Endothelial cell of umbilical vein (primary cell): ENCODE measurements at regions not wholly inside any gene's neighbourhood (a gene's known extent, or its start where the extent isn't known, plus 50 kb on each side); places are given as distances from the start of the nearest gene placed in this dataset.

Experiments
- BruUV-seq: library from RNA; stranded (reverse); fragments of 400-500 nt; replicated peaks from 2 replicates; lab custom pipeline; 2021; lab: Mats Ljungman, UMichigan
- CTCF ChIA-PET: fragments of 300-600, 350-600 bp; sonication (Branson Sonifier 250); formaldehyde crosslinking; loops from one replicate; lab custom pipeline; 2021; ENCODE audit warnings: antibody characterized with exemption, inconsistent platforms; lab: Charles Lee
- POLR2A ChIA-PET: fragments of 300-600, 350-600 bp; sonication (Branson Sonifier 250); formaldehyde crosslinking; loops from one replicate; lab custom pipeline; 2021; ENCODE audit warnings: antibody characterized with exemption, inconsistent platforms; lab: Charles Lee
- DNase-seq: peaks from one replicate; pipeline ENCODE4 v3.0.0-alpha.2; 2011; ENCODE audit warnings: low read depth, low spot score
- FAIRE-seq: peaks from 2 replicates; lab custom pipeline; 2011; peaks lifted over from hg19 to GRCh38; lab: Jason Lieb, UNC
- H2AFZ ChIP-seq: 2 replicates; pipeline ENCODE4 v1.6.0; 2012; ENCODE audit warnings: low read depth, low read length, control low read depth, inconsistent platforms
- H3K27ac ChIP-seq: 2 replicates; pipeline ENCODE4 v1.5.1; 2011; ENCODE audit warnings: low read depth, mild to moderate bottlenecking, control low read depth, low read length, moderate library complexity; ENCODE audit not compliant: insufficient read depth
- H3K27me3 ChIP-seq, 2 experiments: 2 replicates each; pipeline versions ENCODE4 v1.6.0 to v1.6.1; 2011; ENCODE audit warnings: low read length in 2 of 2, mixed read lengths in 1 of 2; ENCODE audit not compliant: control insufficient read depth in 2 of 2, insufficient read depth in 2 of 2
- H3K36me3 ChIP-seq, 2 experiments: 2 replicates in 1 of 2; 3 replicates in 1 of 2; pipeline ENCODE4 v1.5.1; 2011; ENCODE audit warnings: low read length in 2 of 2, mild to moderate bottlenecking in 1 of 2, moderate library complexity in 1 of 2; ENCODE audit not compliant: control insufficient read depth in 2 of 2, insufficient read depth in 2 of 2; ENCODE audit errors: extremely low read depth in 1 of 2
- H3K4me1 ChIP-seq: 3 replicates; pipeline ENCODE4 v1.5.1; 2011; ENCODE audit warnings: mild to moderate bottlenecking, low read length; ENCODE audit not compliant: control insufficient read depth, insufficient read depth; ENCODE audit errors: extremely low read depth
- H3K4me2 ChIP-seq: 2 replicates; pipeline ENCODE4 v1.6.1; 2011; ENCODE audit warnings: low read length, control low read depth, mixed read lengths; ENCODE audit not compliant: insufficient read depth
- H3K4me3 ChIP-seq, 3 experiments: fragments of 200-600 bp in 1 of 3; sonication (generic), shearing (Covaris generic) in 1 of 3; replicated peaks in 1 of 3; 2 replicates each; pipeline ENCODE4 v1.5.1; 2011 to 2016; ENCODE audit warnings: control low read depth in 3 of 3, low read length in 3 of 3, mild to moderate bottlenecking in 2 of 3, inconsistent platforms in 1 of 3, low read depth in 1 of 3, moderate library complexity in 1 of 3; ENCODE audit not compliant: insufficient read depth in 1 of 3
- H3K79me2 ChIP-seq: 2 replicates; pipeline ENCODE4 v1.6.0; 2012; ENCODE audit warnings: low read length, inconsistent platforms; ENCODE audit not compliant: control insufficient read depth, insufficient read depth
- H3K9ac ChIP-seq: replicated peaks from 2 replicates; pipeline ENCODE3; 2011; ENCODE audit warnings: low read length, control low read depth; ENCODE audit not compliant: insufficient read depth; ENCODE audit errors: extremely low read depth
- H3K9me1 ChIP-seq: replicated peaks from 3 replicates; pipeline ENCODE4 v1.6.0; 2011; ENCODE audit warnings: mild to moderate bottlenecking, low read length; ENCODE audit not compliant: control insufficient read depth, insufficient read depth; ENCODE audit errors: extremely low read depth
- H3K9me3 ChIP-seq: replicated peaks from 2 replicates; pipeline ENCODE4 v1.5.1; 2012; ENCODE audit warnings: low read length, inconsistent platforms; ENCODE audit not compliant: control insufficient read depth, insufficient read depth
- H4K20me1 ChIP-seq: replicated peaks from 2 replicates; pipeline ENCODE3; 2011; ENCODE audit warnings: mild to moderate bottlenecking, low read length; ENCODE audit not compliant: control insufficient read depth, insufficient read depth; ENCODE audit errors: extremely low read depth
- CTCF ChIP-seq, 2 donors: IDR thresholded peaks; 1 replicate in 1 of 2; 2 replicates in 1 of 2; pipeline ENCODE4 v1.5.1; 2011; ENCODE audit warnings: low read length in 2 of 2, mild to moderate bottlenecking in 2 of 2, moderate library complexity in 2 of 2, control low read depth in 1 of 2, inconsistent platforms in 1 of 2, low read depth in 1 of 2; ENCODE audit not compliant: insufficient read depth in 1 of 2; ENCODE audit errors: extremely low read depth in 1 of 2
- EZH2 ChIP-seq: IDR thresholded peaks from 2 replicates; pipeline ENCODE4 v1.6.1; 2012; ENCODE audit warnings: borderline replicate concordance, low read depth, mild to moderate bottlenecking, moderate library complexity, low read length, inconsistent platforms; ENCODE audit not compliant: severe bottlenecking
- FOS ChIP-seq: IDR thresholded peaks from 2 replicates; pipeline ENCODE4 v1.6.1; 2011; ENCODE audit warnings: mild to moderate bottlenecking, low read length, moderate library complexity, borderline replicate concordance; ENCODE audit not compliant: insufficient read depth
- GATA2 ChIP-seq: IDR thresholded peaks from 2 replicates; pipeline ENCODE4 v1.7.0; 2011; ENCODE audit warnings: low read depth, mild to moderate bottlenecking, moderate library complexity, mixed read lengths, low read length; ENCODE audit not compliant: insufficient read length, insufficient read depth
- JUN ChIP-seq: IDR thresholded peaks from 2 replicates; pipeline ENCODE4 v1.6.1; 2011; ENCODE audit warnings: borderline replicate concordance, low read depth; ENCODE audit not compliant: insufficient read length, insufficient read depth
- MYC ChIP-seq: IDR thresholded peaks from one replicate; pipeline ENCODE4 v1.6.1; 2011; ENCODE audit warnings: mild to moderate bottlenecking, low read depth, low read length
- POLR2A ChIP-seq: IDR thresholded peaks from 2 replicates; pipeline ENCODE4 v1.6.1; 2012; ENCODE audit warnings: low read depth, mild to moderate bottlenecking, control low read depth, low read length
- POLR2AphosphoS5 ChIP-seq: IDR thresholded peaks from 2 replicates; pipeline ENCODE4 v1.6.1; 2012; ENCODE audit warnings: low read depth, mild to moderate bottlenecking, control low read depth, low read length, moderate library complexity; ENCODE audit not compliant: insufficient read depth
- dilution Hi-C: fragments of 300-500 bp; cut with MboI; formaldehyde crosslinking; loops from one replicate; pipeline ENCODE4 v1.15.0; 2019; ENCODE audit warnings: low sequenced_read_pairs; ENCODE audit not compliant: extremely low pct_ligation_motif_present
- intact Hi-C: fragments of 100-400 bp; cut with micrococcal nuclease; formaldehyde crosslinking; loops from one replicate; pipeline ENCODE4 v1.10.0; 2022
- TF ChIP-seq, protein P1 (sequence below): IDR thresholded peaks from 2 replicates; pipeline ENCODE4 v1.6.1; 2011; ENCODE audit not compliant: insufficient read depth, insufficient read length

GRCh38 chr1:58338081-58338480, 208.4 kb downstream of the OMA1 start:
- no peak overlapping the region for H3K9ac ChIP-seq
- no peaks in the 10 kb centered on the region for H3K4me1 ChIP-seq
- FAIRE-seq (no peak), DNase-seq (no peak)
- H3K4me3 ChIP-seq = no peak overlapping the region
- no peak overlapping the region for H3K27ac ChIP-seq
- H3K9me3 ChIP-seq = no peaks in the 10 kb centered on the region
- no peaks in the 10 kb centered on the region for H3K79me2 ChIP-seq
- H3K4me2 ChIP-seq = no peak overlapping the region
- POLR2A ChIA-PET = no interaction called here
- dilution Hi-C loops (no loop called here), intact Hi-C loops (no loop called here)
- no peaks in the 10 kb centered on the region for H3K9me1 ChIP-seq
- H4K20me1 ChIP-seq = no peaks in the 10 kb centered on the region
- no TSS peak for BruUV-seq
- CTCF ChIA-PET = no interaction called here
- H2AFZ ChIP-seq = no peak overlapping the region
- no peaks in the 10 kb centered on the region for H3K36me3 ChIP-seq
- H3K27me3 ChIP-seq = no peaks in the 10 kb centered on the region
- no peak for TF ChIP-seq JUN
- TF ChIP-seq POLR2A = no peak
- TF ChIP-seq EZH2 = no peak
- no peak for TF ChIP-seq FOS
- no peak for TF ChIP-seq MYC
- TF ChIP-seq, protein P1, sequence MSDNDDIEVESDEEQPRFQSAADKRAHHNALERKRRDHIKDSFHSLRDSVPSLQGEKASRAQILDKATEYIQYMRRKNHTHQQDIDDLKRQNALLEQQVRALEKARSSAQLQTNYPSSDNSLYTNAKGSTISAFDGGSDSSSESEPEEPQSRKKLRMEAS = no peak
- no peak for TF ChIP-seq CTCF (IDR thresholded peaks at IDR 0.05; ENCODE audit: extremely low read depth in 1 of 2, insufficient read depth in 1 of 2, low read depth in 1 of 2, low read length in 2 of 2)
- no peak for TF ChIP-seq GATA2
- no peak for TF ChIP-seq POLR2AphosphoS5
